B cell (primary cell): ENCODE measurements at regions not wholly inside any gene's neighbourhood (a gene's known extent, or its start where the extent isn't known, plus 50 kb on each side); places are given as distances from the start of the nearest gene placed in this dataset.

Experiments
- ATAC-seq: fragments of 200-7000 bp; cut with Tn5 transposase; one replicate; pipeline ENCODE4 v1.10.0; 2021; ENCODE audit warnings: low read depth, mild to moderate bottlenecking, moderate number of reproducible peaks, moderate library complexity
- CTCF ChIA-PET: fragments of 350-600 bp; sonication (Branson Sonifier 250); formaldehyde crosslinking; loops from one replicate; lab custom pipeline; 2021; ENCODE audit warnings: antibody characterized with exemption, inconsistent platforms; lab: Charles Lee
- POLR2A ChIA-PET: fragments of 350-600 bp; sonication (Branson Sonifier 250); formaldehyde crosslinking; loops from one replicate; lab custom pipeline; 2021; ENCODE audit warnings: antibody characterized with exemption; lab: Charles Lee
- DNase-seq: peaks from one replicate; pipeline ENCODE4 v3.0.0; 2013
- H2AFZ ChIP-seq: 2 replicates; pipeline ENCODE4 v1.6.1; 2012; ENCODE audit warnings: mild to moderate bottlenecking, low read depth, low read length; ENCODE audit not compliant: insufficient read depth, poor library complexity, severe bottlenecking
- H3K27ac ChIP-seq, 2 donors: 1 replicate in 1 of 2; 2 replicates in 1 of 2; pipeline ENCODE4 v1.5.1; 2012 to 2013; ENCODE audit warnings: low read length in 2 of 2, mild to moderate bottlenecking in 2 of 2, moderate library complexity in 1 of 2
- H3K27me3 ChIP-seq, 4 experiments: fragments of 200-600 bp in 1 of 4; sonication (generic) in 1 of 4; replicated peaks in 1 of 4; 1 replicate in 2 of 4; 2 replicates in 2 of 4; pipeline versions ENCODE4 v1.6.1 to v1.7.0; 2013 to 2016; ENCODE audit warnings: low read length in 3 of 4, mild to moderate bottlenecking in 2 of 4, mixed read lengths in 1 of 4, moderate library complexity in 1 of 4; ENCODE audit not compliant: insufficient read depth in 4 of 4, control insufficient read depth in 3 of 4; ENCODE audit errors: control extremely low read depth in 1 of 4
- H3K36me3 ChIP-seq, 2 experiments: replicated peaks in 1 of 2; 1 replicate in 1 of 2; 2 replicates in 1 of 2; pipeline versions ENCODE4 v1.6.1 to v1.7.1; 2013; ENCODE audit warnings: low read length in 1 of 2; ENCODE audit not compliant: insufficient read depth in 2 of 2, control insufficient read depth in 1 of 2; ENCODE audit errors: control extremely low read depth in 1 of 2, extremely low read depth in 1 of 2
- H3K4me1 ChIP-seq, 2 donors: fragments of 200-600 bp in 1 of 2; sonication (generic) in 1 of 2; 1 replicate in 1 of 2; 2 replicates in 1 of 2; pipeline versions ENCODE4 v1.5.1 to v1.6.1; 2013 to 2017; ENCODE audit warnings: low read length in 2 of 2; ENCODE audit not compliant: control insufficient read depth in 2 of 2, insufficient read depth in 2 of 2
- H3K4me2 ChIP-seq: replicated peaks from 2 replicates; pipeline ENCODE3; 2012; ENCODE audit warnings: mild to moderate bottlenecking, low read depth, low read length; ENCODE audit not compliant: poor library complexity, severe bottlenecking
- H3K4me3 ChIP-seq, 5 experiments: fragments of 200-600 bp in 1 of 5; sonication (generic) in 1 of 5; 1 replicate in 3 of 5; 2 replicates in 2 of 5; pipeline versions ENCODE4 v1.5.1 to v1.7.0; 2011 to 2016; ENCODE audit warnings: low read length in 4 of 5, mild to moderate bottlenecking in 4 of 5, low read depth in 2 of 5, control low read depth in 1 of 5, moderate library complexity in 1 of 5; ENCODE audit not compliant: insufficient read depth in 1 of 5; ENCODE audit errors: control extremely low read depth in 1 of 5, extremely low read depth in 1 of 5
- H3K79me2 ChIP-seq: fragments of 200-600 bp; sonication (generic); one replicate; pipeline ENCODE4 v1.6.0; 2016; ENCODE audit warnings: low read length; ENCODE audit not compliant: control insufficient read depth, insufficient read depth
- H3K9ac ChIP-seq: fragments of 200-600 bp; sonication (generic); 2 replicates; pipeline ENCODE4 v1.6.1; 2017; ENCODE audit warnings: mild to moderate bottlenecking, low read length, moderate library complexity
- H3K9me3 ChIP-seq, 3 donors: one replicate each; pipeline versions ENCODE4 v1.6.1 to v1.7.1; 2013; ENCODE audit warnings: low read length in 2 of 3; ENCODE audit not compliant: control insufficient read depth in 2 of 3, insufficient read depth in 1 of 3; ENCODE audit errors: control extremely low read depth in 1 of 3
- H4K20me1 ChIP-seq: 2 replicates; pipeline ENCODE4 v1.6.0; 2012; ENCODE audit warnings: mild to moderate bottlenecking, low read length; ENCODE audit not compliant: insufficient read depth, control insufficient read depth, poor library complexity, severe bottlenecking
- H3K27ac Mint-ChIP-seq: one replicate; pipeline ENCODE4 v1.8.0; 2021; ENCODE audit warnings: mixed read lengths
- H3K27me3 Mint-ChIP-seq: one replicate; pipeline ENCODE4 v1.8.0; 2021; ENCODE audit warnings: mixed read lengths
- H3K4me1 Mint-ChIP-seq: one replicate; pipeline ENCODE4 v1.8.0; 2021; ENCODE audit warnings: mixed read lengths
- H3K4me3 Mint-ChIP-seq: one replicate; pipeline ENCODE4 v1.8.0; 2021; ENCODE audit warnings: mixed read lengths
- H3K9me3 Mint-ChIP-seq: one replicate; pipeline ENCODE4 v1.8.0; 2022; ENCODE audit warnings: mixed read lengths; ENCODE audit not compliant: insufficient read depth
- CTCF ChIP-seq: fragments of 200-600 bp; IDR thresholded peaks from one replicate; pipeline ENCODE4 v1.8.0; 2022; ENCODE audit warnings: antibody characterized with exemption, mild to moderate bottlenecking
- EZH2 ChIP-seq: IDR thresholded peaks from 2 replicates; pipeline ENCODE4 v1.6.1; 2012; ENCODE audit warnings: borderline replicate concordance, low read depth, mild to moderate bottlenecking, moderate library complexity, low read length; ENCODE audit not compliant: insufficient read depth, poor library complexity, severe bottlenecking
- WGBS: methylation state at CpG from one replicate; pipeline ENCODE4 v1.1.5; 2013; ENCODE audit warnings: missing lambda C conversion rate; ENCODE audit not compliant: insufficient coverage; 5-methylcytosine and 5-hydroxymethylcytosine counted together
- intact Hi-C: fragments of 100-400 bp; cut with micrococcal nuclease; formaldehyde crosslinking; loops from one replicate; pipeline ENCODE4 v1.10.0; 2022

GRCh38 chr13:26993780-26994179, 177.8 kb downstream of the USP12 start:
- H3K4me1 ChIP-seq = peaks cover 26 to 30% of the 10 kb centered on the region in 2 donors
- H3K27ac ChIP-seq = no peak overlapping the region
- Mint-ChIP-seq H3K27me3 (peaks cover 6% of the 10 kb centered on the region), H3K27ac (no peak overlapping the region), H3K9me3 (no peaks in the 10 kb centered on the region), H3K4me3 (no peak overlapping the region), H3K4me1 (peaks cover 34% of the 10 kb centered on the region)
- H3K9ac ChIP-seq = no peak overlapping the region
- no peak for TF ChIP-seq EZH2
- no peak for TF ChIP-seq CTCF
- 100% methylated on average over 2 of the region's 3 CpGs for WGBS
- no peaks in the 10 kb centered on the region for H3K27me3 ChIP-seq
- no peaks in the 10 kb centered on the region for H4K20me1 ChIP-seq
- no peak overlapping the region for H3K4me2 ChIP-seq
- no peak overlapping the region for H3K4me3 ChIP-seq
- ATAC-seq = no peak
- H3K9me3 ChIP-seq = no peaks in the 10 kb centered on the region
- no peak for DNase-seq
- intact Hi-C loops = no loop called here
- ChIA-PET POLR2A (interaction anchor here (0.6 kb wide), 1 partner anchor 1070 kb away, joined by 3 read pairs; no protein-coding TSS in a partner anchor), CTCF (interaction anchor here (1.0 to 1.4 kb wide), 4 partner anchors 9 to 991 kb away, joined by 3 to 5 read pairs (median 4); no protein-coding TSS in a partner anchor)
- H3K79me2 ChIP-seq = no peaks in the 10 kb centered on the region
- no peak overlapping the region for H2AFZ ChIP-seq
- no peaks in the 10 kb centered on the region for H3K36me3 ChIP-seq

- peaks cover 6% of the 10 kb centered on the region for H3K27me3 Mint-ChIP-seq
- Histone ChIP-seq H3K4me3 (no peak overlapping the region), H3K9ac (no peak overlapping the region), H2AFZ (no peak overlapping the region), H3K79me2 (no peaks in the 10 kb centered on the region), H3K9me3 (no peaks in the 10 kb centered on the region), H3K27ac (no peak overlapping the region), H3K27me3 (no peaks in the 10 kb centered on the region), H3K36me3 (no peaks in the 10 kb centered on the region), H3K4me1 (peaks cover 22 to 27% of the 10 kb centered on the region in 2 donors), H3K4me2 (no peak overlapping the region), H4K20me1 (no peaks in the 10 kb centered on the region)
- POLR2A ChIA-PET = interaction anchor here (0.6 kb wide), 1 partner anchor 1071 kb away, joined by 3 read pairs; no protein-coding TSS in a partner anchor
- ATAC-seq = no peak
- H3K4me1 Mint-ChIP-seq = peaks cover 29% of the 10 kb centered on the region
- no peaks in the 10 kb centered on the region for H3K9me3 Mint-ChIP-seq
- H3K27ac Mint-ChIP-seq = no peak overlapping the region
- WGBS = 70% methylated on average over 3 of the region's 4 CpGs
- DNase-seq = no peak
- CTCF ChIA-PET = interaction anchor here (1.0 to 1.3 kb wide), 3 partner anchors 8 to 991 kb away, joined by 3 to 5 read pairs (median 4); no protein-coding TSS in a partner anchor
- intact Hi-C loops = no loop called here
- no peak for TF ChIP-seq EZH2
- no peak overlapping the region for H3K4me3 Mint-ChIP-seq
These were observed 178.5 kb downstream of the USP12 start for GRCh38 chr13:26992951-26993719.
